HG02642 (cell line): ENCODE measurements at regions not wholly inside any gene's neighbourhood (a gene's known extent, or its start where the extent isn't known, plus 50 kb on each side); places are given as distances from the start of the nearest gene placed in this dataset.
"Not testable (repeated sequence)": the region's sequence is repeated elsewhere in the genome, so short reads cannot be mapped to it uniquely, and the experiment has no call there.

ENCODE experiments used
- ATAC-seq: cut with Tn5 transposase; IDR thresholded peaks from one replicate; pipeline ENCODE4 v1.9.1; 2021; ENCODE audit warnings: mild to moderate bottlenecking; ENCODE audit not compliant: unreplicated experiment, poor library complexity

- ATAC-seq, result no peak
Measured at GRCh38 chr6:8181951-8182845, 79.8 kb upstream of the EEF1E1 start.

- ATAC-seq, result no peak
Measured at GRCh38 chr6:8181160-8181881, 79.0 kb upstream of the EEF1E1 start.

DNA sequence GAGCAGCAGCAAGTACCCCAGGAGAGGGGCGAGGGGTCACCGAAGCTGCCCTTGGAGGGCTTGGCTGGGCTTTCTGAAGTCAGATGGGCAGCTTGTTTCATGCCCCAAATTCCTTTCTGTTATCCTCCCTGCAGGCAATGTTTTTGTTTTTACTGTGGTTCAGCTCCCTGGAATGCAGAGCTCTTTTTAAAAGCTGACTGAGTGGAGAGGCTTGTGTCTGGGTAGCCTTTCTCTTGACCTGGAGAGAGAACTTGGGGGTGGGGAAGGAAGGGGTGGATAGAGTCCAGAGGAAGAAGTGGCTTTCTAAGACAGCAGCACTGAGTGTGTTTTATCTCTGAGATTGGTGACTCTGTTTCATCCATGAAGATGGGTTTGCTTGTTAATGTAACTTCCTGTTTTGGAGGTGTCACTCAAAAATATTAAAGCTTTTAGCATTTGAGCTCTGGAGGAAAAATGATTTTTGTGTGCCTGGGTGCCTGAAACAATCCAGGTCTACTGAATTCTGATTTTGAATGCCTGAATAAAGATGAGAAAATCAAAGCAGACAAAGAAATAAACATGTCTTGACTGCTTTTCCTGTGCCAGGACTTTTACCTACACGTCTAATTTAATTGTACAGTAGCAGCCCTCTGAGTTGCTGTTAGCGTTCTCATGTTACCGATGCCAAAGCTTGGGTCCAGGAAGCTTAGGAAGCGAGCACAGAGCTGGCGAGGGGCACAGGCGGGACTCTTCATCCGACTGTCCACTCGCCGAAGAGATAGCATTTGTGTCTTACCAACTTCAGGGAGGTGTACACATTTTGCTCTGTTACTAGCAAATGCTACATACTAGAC is 78.2 kb upstream of the EEF1E1 start:
- no peak for ATAC-seq

DNA sequence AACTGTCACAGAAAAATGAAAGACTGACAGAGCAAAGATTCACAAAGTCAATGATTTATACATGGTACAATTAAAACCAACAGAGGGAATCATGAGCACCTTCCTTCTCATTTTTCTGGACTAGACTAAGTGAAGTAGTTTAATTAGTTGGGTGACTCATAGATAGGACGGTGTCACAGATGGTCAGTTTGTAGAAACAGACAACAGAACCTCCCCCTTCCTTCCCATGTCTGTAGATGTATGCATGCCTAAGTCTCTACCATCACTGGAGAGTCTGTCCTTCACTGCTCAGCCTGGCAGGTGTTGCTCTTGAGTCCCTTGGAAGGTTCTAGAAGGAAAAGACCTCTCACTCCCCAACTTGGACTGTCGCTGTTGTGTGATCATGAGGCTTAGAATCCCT is 75.4 kb upstream of the EEF1E1 start:
- ATAC-seq, result no peak

DNA sequence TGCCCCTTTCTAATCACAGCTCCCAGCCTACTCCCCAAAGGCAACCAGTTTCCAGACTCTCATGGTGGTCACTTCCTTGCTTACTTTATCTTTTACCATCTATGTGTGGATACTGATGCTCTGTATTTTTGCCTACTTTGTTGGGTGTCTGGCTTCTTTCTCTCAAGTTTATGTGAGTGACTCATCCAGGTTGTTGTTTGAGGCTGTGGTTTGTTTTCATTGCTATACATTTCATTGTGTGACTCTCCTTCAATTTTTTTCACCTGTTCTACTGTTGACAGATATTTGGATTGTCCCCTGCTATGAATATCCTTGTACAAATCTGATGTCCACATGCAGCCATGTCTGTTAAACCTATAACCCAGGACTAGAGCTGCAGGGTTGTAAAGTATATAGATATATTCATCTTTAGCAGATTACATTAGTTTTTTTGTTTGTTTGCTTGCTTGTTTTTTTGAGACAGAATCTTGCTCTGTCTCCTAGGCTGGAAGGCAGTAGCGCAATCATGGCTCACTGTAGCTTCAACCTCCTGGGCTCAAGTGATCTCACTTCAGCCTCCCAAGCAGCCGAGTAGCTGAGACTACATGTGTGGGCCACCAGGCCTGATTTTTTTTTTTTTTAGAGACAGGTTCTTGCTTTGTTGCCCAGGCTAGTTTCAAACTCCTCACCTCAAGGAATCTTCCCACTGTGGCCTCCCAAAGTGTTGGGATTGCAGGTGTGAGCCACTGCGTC is 72.9 kb upstream of the EEF1E1 start:
- no peak for ATAC-seq

- no peak for ATAC-seq
Measured at GRCh38 chr6:8174571-8174970, 72.2 kb upstream of the EEF1E1 start.

DNA sequence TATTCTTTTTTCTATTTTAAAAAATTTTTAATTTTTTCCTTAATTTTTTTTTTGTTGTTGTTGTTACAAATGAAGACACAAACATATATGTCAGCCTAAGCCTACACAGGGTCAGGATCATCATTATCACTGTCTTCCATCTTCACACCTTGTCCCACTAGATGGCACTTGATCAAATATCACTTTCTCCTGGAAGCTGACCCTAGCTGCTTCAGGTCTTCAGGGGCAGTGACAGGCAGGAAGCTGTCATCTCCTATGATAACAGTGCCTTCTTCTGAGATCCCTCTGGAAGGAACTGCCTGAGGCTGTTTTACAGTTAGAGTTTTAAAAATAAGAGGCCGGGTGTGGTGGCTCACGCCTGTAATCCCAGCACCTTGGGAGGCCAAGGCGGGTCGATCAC is 70.2 kb upstream of the EEF1E1 start:
- no peak for ATAC-seq

DNA sequence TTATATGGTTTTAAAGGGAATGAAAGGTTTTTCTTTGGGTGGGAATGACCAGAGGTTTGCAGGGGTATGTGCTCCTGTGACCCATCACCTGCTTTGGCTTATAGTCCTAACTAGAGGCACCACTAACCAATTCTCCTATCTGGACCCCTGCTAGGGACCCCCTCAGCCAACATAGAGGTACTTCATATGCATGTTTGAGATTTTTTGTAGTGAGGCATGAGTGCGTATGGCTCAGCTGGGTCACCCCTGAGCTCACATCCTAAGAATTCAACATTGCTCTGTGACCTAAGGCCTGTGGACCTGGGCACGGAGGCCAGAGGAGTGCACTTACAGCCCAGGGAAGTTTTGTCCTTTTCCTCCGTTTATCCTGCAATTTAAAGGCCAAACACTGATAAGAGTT is 68.4 kb upstream of the EEF1E1 start:
- no peak for ATAC-seq

DNA sequence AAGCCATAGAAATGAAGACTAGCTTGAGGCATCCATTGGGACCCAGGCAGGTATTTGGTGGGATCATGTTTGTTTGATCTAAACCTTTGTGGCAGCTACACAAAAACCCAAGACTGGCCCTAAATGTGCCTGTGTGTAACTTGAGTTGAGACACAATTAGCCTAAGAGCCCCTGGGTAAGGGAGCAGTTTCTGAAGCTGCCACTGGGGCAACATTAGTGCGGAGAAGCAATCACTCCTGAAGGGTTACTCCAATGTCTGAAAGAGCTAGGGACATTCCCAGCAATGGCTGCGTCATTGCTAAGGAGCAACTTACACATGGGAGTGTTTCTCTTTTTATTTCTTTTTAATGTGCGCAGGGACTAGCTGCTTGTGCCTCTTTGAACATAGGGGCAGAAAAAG is 67.9 kb upstream of the EEF1E1 start:
- ATAC-seq, result no peak

DNA sequence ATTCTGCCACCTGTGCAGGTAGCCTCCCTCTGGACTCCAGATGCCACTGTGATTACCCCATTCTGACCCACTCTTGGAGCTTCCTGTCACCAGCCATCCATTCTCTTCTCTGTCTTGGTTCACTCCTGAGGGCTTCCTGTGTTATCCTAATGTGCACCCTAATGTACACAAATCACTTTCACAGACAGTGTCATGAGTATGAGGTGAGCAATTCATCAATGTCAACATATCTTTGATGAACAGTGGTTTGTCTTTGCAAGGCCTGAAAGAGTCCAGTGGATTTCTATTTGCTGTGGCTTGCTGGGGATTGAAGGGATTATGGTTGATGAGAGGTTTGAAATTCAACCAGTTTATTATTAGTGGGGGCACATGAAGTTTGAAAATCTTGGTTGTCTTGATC is 63.8 kb upstream of the EEF1E1 start:
- ATAC-seq, result no peak

GRCh38 chr6:8165008-8165407 is 62.7 kb upstream of the EEF1E1 start:
- ATAC-seq, result not testable (repeated sequence)

DNA sequence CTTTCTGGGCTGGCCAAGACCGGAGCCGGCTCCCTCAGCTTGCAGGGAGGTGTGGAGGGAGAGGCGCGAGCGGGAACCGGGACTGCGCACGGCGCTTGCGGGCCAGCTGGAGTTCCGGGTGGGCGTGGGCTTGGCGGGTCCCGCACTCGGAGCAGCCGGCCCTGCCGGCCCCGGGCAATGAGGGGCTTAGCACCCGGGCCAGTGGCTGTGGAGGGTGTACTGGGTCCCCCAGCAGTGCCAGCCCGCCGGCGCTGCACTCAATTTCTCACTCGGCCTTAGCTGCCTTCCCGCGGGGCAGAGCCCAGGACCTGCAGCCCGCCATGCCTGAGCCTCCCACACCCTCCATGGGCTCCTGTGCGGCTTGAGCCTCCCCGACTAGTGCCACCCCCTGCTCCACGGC is 61.9 kb upstream of the EEF1E1 start:
- not testable (repeated sequence) for ATAC-seq

GRCh38 chr6:8159966-8160365 is 57.6 kb upstream of the EEF1E1 start:
- no peak for ATAC-seq

- ATAC-seq, result no peak
Measured at GRCh38 chr6:8157839-8158238, 55.5 kb upstream of the EEF1E1 start.

DNA sequence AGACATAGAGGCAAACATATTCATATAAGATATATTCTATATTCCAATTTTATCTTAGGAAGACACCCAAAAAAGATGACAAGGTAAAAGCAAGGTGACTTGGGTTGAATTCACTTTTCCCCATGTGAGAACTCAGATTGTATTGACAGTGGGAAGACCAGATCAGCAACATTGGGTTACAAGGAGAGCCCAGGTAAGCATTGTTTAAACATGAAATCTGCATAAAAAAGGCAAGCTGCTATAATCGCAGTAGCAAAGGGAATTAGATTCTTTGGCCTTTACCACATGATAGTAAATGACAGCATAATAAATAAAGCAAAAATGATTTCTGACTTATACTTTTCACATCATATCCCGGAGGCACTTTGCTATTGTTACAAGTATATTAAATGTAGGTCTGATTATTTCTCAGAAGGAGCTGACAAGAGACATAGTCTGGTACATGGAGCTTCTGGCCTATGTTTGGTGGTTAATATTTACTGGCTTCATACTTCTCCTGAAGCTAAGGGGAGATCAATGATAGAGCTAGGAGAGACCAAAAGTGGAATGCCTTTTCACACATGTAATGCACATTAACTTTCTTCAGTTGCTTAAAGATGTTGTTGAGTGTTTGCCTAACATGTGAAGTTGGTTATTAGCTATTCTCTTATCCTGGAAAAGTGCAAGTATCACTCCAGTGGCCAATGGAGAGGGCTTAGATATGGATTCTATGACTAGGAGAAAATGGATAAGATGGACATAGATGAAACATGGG is 53.1 kb upstream of the EEF1E1 start:
- no peak for ATAC-seq
